HG02885 (cell line): ENCODE measurements at regions not wholly inside any gene's neighbourhood (a gene's known extent, or its start where the extent isn't known, plus 50 kb on each side); places are given as distances from the start of the nearest gene placed in this dataset.
"Not testable (repeated sequence)": the region's sequence is repeated elsewhere in the genome, so short reads cannot be mapped to it uniquely, and the experiment has no call there.

Experiments used
- ATAC-seq: cut with Tn5 transposase; IDR thresholded peaks from one replicate; pipeline ENCODE4 v1.9.1; 2021; ENCODE audit warnings: mild to moderate bottlenecking; ENCODE audit not compliant: unreplicated experiment, poor library complexity

DNA sequence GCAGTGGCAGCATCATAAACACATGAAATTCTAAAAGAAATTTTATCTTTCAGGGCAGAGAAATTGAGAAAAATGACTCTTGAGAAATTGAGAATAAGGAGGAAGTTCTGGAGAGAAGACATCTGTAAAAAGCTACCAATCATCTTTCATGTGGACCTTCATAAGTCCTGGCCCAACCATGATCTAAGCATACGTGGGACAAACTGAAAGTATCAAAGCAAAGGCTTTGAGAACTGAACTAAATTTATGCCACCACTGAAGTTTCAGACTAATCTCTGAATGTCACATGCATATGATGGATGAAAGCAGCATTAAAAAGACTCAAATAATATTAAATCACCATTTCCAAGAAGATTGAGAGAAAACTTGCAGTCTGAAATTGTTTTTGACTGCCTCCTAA, 1502.8 kb upstream of the LRRTM3 start:
- no peak for ATAC-seq

DNA sequence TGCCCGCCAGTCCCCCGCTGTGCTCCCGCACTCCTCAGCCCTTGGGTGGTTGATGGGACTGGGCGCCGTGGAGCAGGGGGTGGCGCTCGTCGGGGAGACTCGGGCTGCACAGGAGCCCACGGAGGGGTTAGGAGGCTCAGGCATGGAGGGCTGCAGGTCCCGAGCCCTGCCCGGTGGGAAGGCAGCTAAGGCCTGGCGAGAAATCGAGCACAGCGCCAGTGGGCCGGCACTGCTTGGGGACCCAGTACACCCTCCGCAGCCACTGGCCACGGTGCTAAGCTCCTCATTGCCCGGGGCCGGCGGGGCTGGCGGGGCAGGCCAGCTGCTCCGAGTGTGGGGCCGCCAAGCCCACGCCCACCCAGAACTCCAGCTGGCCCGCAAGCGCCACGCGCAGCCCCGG, 1496.5 kb upstream of the LRRTM3 start:
- not testable (repeated sequence) for ATAC-seq

DNA sequence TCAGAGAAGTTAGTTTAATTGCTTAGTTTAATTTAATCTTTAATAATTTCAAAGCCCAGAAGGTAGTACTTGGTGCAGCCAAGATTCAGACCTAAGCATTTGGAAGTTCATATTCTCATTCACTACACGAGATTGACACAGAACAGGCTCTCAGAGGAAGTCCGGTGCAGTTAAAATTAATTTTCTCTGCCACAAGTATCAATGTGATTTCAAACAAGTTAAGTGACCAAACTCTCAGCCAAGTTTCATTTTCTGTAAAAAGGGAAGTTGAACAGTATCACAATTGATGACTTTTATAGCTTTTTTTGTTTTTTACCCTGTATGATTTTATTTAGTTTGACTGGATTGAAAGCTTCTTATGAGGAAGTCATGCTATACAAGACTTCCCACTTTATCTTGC, 1494.9 kb upstream of the LRRTM3 start:
- no peak for ATAC-seq

DNA sequence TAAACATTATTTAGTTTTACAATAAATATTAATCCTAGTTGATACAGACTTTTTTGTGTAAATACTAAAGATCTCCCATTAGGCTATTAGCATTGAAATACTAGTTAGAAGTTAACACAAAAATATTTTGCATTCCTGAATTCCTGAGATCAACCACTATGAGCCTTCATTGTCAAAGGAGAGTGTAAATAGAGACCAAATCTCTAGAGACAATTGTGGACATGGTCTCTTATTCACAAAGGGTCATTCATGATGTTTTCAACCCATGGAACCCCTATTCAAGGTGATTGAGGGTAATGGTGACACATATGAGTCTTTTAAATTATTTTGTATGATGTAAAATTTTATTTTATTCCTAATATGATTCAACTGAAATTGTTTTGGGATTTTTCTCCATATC, 1454.8 kb upstream of the LRRTM3 start:
- no peak for ATAC-seq

DNA sequence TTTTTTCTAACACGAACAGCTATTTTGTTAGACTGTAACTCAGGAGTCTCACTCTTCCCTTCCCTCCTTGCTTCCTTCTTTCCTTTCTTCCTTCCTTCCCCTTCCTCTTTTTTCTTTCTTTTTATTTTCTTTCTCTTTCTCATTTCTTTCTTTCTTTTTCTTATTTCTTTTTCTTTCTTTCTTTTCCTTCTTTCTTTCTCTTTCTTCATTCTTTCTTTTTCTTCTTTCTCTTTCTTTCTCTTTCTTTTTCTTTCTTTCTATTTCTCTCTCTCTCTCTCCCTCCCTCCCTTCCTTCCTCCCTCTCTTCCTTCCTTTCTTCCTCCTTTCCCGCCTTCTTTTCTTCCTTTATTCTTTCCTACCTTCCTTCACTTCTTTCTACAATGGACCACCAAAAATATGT, 1443.0 kb upstream of the LRRTM3 start:
- ATAC-seq = no peak

DNA sequence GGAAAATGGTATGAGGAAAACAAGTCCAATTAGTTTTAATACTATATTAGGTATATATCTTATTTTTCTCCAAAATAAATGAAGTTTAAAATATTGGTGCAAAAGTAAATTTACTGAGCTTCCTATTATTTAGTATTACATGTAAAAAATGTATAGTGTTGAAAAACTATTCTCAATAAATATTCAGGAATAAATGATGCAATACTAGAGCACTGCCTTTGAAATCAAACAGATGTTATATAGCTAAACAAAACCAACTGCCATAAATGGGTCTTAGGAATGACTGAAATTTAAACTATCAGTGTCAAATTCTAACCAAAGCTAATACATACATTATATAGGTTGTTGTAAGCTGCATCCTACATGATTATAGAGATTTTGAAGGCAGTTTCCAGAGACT, 1434.0 kb upstream of the LRRTM3 start:
- ATAC-seq = no peak

DNA sequence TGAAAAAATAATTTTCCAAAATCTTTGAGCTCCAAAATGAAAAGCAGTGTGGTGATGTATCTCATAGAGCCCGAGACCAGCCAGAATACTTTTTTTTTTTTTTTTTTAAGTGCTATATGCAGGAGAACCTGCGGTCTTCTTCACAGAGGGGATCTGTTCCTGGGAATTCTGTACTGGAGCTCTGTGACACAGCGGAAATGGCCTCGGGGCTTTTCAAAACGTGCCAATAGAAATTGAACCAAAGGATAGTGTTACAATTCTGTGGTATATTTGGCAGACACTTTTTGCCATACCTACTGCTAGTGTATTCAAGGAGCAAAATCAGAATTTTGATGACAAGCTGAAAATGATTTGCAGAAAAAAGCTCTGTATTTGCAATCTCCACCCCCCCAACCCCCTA, 1429.3 kb upstream of the LRRTM3 start:
- ATAC-seq = no peak

DNA sequence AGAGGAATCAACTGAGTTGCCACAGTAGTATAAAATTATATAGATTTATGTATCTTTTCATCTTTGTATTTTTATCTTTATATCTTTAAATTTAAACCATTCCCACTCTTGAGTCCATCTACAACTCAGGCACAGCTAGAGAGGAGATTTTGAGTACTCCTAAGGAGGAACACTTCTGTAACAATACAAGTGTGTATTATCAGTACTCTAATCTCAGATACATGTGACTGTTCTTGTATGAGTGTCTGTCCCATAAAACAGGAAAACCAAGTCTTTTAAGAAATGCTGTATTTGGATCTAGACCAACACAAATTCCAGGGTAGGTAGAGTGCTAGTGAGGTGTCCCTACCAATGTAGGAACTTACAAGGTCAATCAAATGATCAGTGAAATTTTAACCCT, 1428.0 kb upstream of the LRRTM3 start:
- no peak for ATAC-seq

DNA sequence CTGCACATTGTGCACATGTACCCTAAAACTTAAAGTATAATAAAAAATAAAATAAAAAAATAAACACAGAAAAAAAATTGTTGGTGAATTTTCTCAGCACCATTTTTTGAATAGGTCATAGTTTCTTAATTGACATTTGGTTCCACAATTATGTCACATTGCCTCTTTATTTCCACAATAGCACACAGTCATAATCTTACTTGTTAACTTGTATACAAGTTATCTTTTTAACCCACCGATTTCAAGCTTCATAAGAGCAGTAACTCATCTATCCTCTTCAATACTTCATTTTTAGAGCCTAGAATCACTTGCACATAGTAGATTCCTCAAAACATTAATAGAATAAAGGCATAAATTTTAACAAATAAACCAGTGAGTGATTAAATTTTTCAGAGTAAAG, 1425.1 kb upstream of the LRRTM3 start:
- ATAC-seq = no peak

DNA sequence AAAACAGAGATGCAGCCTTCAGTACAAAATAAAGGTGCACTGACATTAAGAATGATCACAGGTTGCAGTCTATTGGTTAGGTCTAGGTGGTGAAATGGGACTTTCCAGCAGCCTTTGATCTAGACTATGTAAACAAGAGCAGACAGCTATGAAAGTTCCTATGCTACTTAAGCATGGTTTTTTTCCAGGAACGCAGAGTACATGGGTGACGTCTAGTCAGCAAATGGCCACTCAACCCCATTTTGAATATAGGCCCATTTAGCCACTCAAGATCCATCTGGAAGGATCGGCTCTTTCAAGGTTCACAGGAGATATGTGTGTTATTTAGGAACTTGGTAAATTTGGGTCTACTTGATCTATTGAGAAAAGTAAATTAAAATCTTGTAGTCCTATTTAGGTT, 1424.6 kb upstream of the LRRTM3 start:
- peak; percentile 67 for ATAC-seq

DNA sequence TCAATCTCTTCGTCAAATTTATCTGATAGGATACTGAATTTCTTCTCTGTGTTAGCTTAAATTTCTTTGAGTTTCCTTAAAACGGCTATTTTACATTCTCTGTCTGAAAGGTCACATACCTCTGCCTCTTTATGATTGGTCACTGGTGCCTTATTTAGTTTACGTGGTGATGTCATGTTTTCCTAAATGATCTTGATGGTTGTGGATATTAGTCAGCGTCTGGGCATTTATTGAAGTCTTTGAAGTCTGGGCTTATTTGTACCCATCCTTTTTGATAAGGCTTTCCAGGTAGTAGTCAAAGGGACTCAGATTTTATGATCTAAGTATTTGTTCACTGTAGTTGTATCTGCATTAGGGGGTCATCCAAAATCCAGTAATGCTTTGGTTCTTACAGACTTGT, 1407.5 kb upstream of the LRRTM3 start:
- no peak for ATAC-seq

DNA sequence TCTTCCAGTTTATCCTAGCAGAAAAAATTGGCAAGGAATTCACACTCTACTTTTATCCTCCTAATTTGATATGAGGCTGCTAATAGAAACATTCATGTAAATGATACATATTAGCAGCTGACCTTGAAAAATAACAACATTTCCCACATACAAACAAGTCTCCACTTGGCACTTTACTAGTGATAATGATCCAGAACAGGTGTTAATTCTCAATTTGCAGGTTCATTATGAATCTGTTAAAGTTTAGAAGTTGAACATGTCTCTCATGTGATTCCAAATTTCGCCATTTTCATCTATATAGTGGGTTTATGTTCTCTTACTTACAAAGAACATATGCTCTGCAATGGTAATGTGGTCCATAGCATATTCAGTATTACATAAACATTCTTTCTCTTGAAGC, 1396.8 kb upstream of the LRRTM3 start:
- no peak for ATAC-seq

DNA sequence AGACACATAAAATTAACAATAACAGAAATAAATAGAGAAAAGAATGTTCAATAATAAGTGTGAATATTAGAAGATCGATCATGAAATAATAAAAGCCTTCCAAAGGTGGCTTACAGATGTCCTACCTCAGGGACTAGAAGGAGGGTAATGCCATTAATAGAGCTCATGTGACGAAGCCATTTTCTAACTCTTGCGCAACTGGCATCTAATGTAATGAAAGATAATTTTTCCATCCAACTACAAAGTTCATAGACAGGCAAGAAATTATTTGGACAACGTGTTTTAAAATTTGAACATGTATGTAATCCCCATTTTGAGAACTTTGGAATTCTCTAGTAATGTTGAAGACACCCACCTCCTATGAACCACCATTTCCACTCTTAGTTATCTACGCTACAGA, 1394.3 kb upstream of the LRRTM3 start:
- no peak for ATAC-seq

DNA sequence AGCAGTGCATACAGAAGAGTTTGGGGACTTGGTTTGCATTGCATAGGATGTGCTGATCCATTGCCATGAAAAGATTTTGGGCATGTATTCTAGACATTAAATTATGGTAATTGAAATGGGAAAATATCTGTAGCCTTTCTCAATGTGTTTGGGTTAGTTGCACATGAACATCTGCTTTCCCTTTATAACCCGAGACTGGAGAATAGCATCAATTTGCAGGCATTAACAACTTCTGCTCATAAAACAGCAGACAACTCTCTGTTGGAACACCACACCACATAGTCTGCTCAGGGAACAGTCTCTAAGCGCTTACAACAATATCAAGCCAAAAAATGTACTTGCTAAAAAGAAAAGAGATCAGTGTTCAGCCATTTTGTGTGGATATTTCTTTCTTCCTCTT, 1391.1 kb upstream of the LRRTM3 start:
- no peak for ATAC-seq

DNA sequence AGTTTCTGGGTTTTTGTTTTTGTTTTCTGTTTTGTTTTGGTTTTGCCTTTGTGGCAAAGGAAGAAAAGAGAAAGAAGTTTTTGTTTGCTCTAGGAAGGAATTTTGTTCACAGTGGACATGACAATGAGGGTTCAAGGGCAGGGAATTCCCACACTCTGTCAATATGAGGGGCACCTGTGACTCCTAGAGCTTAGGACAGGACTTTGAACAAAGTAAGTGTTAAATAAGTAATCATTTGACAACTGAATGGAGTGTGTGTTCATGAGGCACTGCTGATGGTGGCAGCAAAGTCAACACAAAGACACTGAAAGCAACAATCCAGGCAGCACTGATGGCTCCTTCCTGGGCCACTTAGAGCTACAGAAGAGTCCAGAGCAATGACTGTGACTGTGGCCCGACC, 1381.1 kb upstream of the LRRTM3 start:
- ATAC-seq = no peak

DNA sequence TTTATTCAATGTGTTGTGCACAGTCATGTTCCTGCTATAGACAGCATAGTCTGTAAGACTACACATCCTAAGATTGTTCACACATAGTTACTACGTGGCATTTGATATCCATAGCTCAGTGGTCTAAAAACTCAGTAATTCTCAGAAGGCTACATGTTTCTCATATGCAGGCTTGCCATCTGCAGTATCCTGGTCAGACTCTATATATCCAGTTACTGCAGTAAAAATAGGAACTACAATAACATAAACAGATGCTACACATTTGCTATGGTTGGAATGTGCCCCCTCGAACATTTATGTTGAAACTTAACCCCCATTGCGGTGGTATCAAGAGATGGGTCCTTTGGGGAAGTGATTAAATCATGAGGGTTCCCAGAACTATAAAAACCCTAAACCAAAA, 1377.8 kb upstream of the LRRTM3 start:
- no peak for ATAC-seq

DNA sequence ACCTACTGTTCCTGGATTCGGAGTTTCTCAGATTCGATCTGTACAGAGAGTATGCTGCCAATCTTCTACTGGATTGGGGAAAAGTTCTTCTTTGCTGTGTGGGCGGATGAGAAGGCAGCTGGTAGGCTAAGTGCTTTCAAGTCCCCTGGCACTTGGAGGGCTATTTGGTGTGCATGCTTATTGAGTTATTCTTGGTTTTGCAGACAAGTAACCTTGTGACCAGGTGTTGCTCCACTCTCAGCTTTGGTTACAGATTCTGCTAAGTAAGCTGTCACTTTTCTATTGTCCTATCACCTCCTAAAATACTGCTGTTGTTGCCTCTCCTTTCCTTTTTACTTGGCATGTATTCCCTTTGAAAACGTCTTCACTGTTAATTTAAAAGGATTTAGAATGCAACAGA, 1375.1 kb upstream of the LRRTM3 start:
- ATAC-seq = no peak

DNA sequence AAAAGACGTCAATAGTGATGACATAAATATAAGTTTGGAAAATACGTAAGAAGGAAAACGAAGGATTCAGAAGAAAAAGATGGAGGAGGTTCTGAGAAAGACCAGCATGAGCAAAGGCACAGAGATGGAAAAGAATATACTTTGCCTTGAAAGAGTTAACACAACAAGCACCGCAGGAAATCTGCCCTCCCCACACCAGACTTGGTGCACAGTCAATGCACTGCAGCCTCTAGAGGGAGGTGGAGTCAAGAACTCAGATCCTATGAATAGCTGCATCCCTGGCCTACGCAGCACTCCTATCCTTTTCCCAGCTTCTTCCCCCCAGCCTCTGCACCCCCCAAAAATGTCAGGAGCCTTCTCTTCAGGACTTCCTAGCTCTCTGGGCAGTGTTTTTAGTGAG, 1370.6 kb upstream of the LRRTM3 start:
- ATAC-seq = no peak

DNA sequence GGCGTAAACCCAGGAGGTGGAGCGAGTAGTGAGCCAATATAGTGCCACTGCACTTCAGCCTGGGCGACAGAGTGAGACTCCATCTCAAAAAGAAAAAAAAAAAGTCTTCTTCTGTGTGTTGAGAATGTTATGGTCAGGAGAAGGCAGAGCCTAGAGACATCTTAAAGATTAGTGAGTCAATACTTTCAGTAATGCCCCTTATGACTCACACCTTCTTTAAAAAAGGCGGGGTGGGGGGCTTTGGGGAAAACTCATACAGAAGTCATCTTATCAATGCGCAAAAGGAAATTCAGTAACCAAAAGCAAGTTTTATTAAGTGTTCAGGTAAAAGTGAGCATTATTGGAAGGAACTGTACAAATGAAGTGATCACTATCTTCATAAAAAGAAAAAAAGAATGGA, 1369.8 kb upstream of the LRRTM3 start:
- no peak for ATAC-seq

DNA sequence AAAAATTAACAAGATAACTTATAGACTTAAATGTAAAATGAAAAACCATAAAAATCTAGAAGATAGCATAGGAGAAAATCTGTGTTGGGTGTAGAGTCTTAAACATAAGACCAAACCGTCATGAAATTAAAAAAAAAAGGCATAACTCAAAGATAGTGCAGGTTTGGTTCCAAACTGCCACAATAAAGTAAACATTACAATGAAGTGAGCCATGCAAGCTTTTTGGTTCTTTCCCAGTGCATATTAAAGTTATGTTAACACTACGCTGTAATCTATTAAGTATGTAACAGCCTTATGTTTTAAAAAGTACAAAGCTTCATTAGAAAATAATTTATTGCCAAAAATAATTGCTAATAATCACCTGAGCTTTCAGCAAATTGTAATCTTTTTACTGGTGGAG, 1366.5 kb upstream of the LRRTM3 start:
- no peak for ATAC-seq

DNA sequence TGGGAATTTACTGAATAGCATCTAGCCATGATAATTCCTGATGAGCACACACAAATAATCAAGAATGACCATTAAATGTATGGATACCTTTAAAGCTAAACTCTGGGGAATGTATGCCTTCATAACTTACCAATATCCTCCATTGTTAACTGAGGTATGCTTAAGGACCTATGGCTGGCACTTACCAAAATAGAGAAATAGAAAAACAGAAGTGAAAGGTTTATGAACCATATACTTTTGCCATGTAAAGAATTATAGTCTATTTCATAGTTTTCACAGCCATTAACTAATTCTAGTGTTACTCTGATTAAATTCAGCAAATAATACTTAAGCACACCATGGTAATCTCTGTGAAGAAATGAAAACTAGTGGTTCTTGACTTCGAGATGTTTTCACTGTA, 1360.6 kb upstream of the LRRTM3 start:
- no peak for ATAC-seq

DNA sequence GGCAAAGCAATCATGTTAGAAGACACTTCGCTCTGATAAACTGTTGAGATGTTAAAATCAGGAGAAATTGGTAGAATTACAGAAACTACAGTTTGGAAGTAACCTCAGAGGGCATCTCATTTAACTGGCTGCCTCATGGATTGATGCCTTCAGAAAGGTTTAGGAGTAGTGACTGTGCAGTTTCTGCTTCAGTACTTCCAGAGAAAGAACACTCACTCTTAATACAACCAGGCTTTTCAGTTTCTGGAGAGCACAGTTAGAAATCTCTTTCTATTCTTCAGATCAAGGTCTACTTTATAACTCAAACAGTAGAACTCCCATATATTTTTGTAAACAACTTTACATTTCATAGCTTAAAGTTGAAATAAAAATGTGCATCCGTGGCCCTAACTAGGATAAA, 1358.9 kb upstream of the LRRTM3 start:
- no peak for ATAC-seq

DNA sequence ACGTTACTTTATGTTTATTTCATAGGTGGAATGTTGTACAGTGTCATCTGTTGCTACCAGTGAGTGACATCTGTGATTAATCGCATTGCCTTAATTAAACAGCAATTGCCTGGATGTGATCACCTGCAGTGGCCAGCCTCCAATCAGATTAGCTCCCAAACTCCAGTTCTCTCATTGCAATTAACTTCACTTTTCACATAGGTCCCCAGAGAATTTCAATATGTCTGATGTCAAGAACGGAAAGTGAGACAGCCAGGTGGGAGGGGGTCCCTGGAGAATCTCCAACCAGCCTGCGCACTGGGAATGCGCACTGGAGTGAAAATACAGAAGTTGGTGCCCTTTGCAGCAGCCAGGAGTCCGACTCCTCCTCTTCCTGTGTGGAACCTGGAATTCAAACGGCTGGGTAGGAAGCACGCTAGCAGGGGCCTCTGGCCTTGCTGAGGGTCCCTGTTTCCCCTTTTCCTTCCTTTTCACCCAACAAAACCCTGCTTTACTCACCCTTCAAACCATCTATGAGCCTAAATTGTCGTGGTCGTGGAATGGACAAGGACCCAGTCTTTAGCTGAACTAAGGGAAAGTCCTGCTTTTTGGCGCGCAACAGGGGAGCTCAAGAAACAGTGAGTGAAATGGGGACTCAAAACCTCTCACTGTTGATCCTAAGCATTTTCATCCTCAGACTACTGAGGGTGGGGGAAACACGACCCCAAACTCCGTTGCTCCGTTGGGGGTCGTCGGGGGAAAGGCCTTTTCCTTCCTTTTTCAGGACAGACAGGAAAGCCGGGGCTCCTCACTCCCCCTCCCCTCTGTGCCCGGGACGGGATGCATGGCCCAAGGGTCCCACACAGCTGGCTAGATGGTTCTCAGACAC, 1355.5 kb upstream of the LRRTM3 start:
- no peak for ATAC-seq
